ENCODE measurements at regions not wholly inside any gene's neighbourhood (a gene's known extent, or its start where the extent isn't known, plus 50 kb on each side); places are given as distances from the start of the nearest gene placed in this dataset.

DNA sequence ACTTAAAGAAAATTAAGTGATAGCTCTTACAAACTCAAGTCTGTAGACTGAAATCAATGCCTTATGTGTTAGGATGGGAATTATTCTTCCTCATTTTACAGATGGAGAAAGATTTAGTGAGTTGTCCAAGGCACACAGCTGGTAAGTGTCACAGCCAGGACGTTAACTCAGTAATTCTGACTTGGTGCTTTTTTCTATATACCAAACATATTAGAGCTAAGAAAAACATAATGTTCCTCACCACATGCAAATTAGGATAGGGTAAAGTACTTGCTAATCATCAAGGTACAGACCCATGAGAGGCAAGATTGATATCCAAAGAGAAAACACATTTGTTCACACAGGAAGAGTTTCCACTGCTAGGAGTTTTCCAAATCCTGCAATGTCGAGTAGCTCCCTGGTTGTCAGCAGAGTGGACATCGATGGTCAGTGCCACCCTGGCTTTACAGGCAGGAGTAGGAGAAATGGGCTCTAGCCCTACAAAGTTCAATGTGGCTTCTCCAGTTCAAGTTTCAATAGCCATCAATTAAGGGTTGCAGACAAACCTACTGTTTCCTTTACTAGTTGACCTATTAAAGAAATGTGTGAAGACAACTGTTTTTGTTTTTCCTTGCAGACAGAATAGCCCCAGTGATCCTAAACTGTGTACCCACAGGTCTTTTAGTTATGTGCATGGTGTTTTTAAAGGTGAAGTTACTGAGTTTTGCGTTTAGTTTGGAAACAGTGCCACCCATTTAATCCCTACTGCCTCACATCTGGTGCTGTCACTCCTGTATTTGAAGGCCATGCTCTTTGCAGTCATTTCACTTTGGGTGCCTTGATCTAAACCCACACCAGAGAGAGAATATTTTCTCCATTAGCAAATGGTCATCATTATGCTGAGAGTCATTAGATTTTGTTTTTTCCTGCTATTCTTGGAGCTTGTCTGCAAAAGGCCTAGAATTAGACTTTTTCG, 460.8 kb upstream of the SMARCA2 start:
- TF ChIP-seq, protein P1, sequence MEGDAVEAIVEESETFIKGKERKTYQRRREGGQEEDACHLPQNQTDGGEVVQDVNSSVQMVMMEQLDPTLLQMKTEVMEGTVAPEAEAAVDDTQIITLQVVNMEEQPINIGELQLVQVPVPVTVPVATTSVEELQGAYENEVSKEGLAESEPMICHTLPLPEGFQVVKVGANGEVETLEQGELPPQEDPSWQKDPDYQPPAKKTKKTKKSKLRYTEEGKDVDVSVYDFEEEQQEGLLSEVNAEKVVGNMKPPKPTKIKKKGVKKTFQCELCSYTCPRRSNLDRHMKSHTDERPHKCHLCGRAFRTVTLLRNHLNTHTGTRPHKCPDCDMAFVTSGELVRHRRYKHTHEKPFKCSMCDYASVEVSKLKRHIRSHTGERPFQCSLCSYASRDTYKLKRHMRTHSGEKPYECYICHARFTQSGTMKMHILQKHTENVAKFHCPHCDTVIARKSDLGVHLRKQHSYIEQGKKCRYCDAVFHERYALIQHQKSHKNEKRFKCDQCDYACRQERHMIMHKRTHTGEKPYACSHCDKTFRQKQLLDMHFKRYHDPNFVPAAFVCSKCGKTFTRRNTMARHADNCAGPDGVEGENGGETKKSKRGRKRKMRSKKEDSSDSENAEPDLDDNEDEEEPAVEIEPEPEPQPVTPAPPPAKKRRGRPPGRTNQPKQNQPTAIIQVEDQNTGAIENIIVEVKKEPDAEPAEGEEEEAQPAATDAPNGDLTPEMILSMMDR (conservative IDR thresholded peaks at IDR 0.05; ENCODE audit: low read depth in 2 of 2), result no peak
- TF ChIP-seq JUNB (IDR thresholded peaks at IDR 0.05; ENCODE audit: unreplicated experiment) (no peak), STAT1 (IDR thresholded peaks at IDR 0.05; ENCODE audit: unreplicated experiment) (no peak), POLR2AphosphoS5 (IDR thresholded peaks at IDR 0.05; ENCODE audit: low read depth) (no peak), EZH2 (IDR thresholded peaks at IDR 0.05; ENCODE audit: low read depth, unreplicated experiment) (no peak)
- TF ChIP-seq, protein P2, sequence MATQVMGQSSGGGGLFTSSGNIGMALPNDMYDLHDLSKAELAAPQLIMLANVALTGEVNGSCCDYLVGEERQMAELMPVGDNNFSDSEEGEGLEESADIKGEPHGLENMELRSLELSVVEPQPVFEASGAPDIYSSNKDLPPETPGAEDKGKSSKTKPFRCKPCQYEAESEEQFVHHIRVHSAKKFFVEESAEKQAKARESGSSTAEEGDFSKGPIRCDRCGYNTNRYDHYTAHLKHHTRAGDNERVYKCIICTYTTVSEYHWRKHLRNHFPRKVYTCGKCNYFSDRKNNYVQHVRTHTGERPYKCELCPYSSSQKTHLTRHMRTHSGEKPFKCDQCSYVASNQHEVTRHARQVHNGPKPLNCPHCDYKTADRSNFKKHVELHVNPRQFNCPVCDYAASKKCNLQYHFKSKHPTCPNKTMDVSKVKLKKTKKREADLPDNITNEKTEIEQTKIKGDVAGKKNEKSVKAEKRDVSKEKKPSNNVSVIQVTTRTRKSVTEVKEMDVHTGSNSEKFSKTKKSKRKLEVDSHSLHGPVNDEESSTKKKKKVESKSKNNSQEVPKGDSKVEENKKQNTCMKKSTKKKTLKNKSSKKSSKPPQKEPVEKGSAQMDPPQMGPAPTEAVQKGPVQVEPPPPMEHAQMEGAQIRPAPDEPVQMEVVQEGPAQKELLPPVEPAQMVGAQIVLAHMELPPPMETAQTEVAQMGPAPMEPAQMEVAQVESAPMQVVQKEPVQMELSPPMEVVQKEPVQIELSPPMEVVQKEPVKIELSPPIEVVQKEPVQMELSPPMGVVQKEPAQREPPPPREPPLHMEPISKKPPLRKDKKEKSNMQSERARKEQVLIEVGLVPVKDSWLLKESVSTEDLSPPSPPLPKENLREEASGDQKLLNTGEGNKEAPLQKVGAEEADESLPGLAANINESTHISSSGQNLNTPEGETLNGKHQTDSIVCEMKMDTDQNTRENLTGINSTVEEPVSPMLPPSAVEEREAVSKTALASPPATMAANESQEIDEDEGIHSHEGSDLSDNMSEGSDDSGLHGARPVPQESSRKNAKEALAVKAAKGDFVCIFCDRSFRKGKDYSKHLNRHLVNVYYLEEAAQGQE (IDR thresholded peaks at IDR 0.05; ENCODE audit: unreplicated experiment), result no peak

Data from GM23338 (cell line).